IMR-90 (cell line): ENCODE measurements at regions not wholly inside any gene's neighbourhood (a gene's known extent, or its start where the extent isn't known, plus 50 kb on each side); places are given as distances from the start of the nearest gene placed in this dataset.

Source experiments
- ATAC-seq: fragments of 200-7000 bp; cut with Tn5 transposase; 2 replicates; pipeline ENCODE4 v1.9.1; 2020; ENCODE audit warnings: low read depth, mild to moderate bottlenecking, moderate library complexity
- BruUV-seq: library from RNA; stranded (reverse); fragments of 400-500 nt; replicated peaks from 2 replicates; lab custom pipeline; 2021; lab: Mats Ljungman, UMichigan
- CTCF ChIA-PET: fragments of 300-600 bp; formaldehyde crosslinking; extraction: SDS; loops from one replicate; lab custom pipeline; 2021; ENCODE audit warnings: antibody characterized with exemption; lab: Yijun Ruan, JAX
- POLR2A ChIA-PET: fragments of 300-600 bp; sonication (Branson Sonifier 250); formaldehyde crosslinking; loops from one replicate; lab custom pipeline; 2022; ENCODE audit warnings: antibody characterized with exemption; ENCODE audit not compliant: unreplicated experiment; lab: Charles Lee
- DNase-seq: peaks from one replicate; pipeline ENCODE4 v3.0.0; 2013
- H2AFZ ChIP-seq: replicated peaks from 2 replicates; pipeline ENCODE3; 2013; ENCODE audit warnings: low read length, mild to moderate bottlenecking; ENCODE audit not compliant: poor library complexity
- H2AK5ac ChIP-seq: 2 replicates; pipeline ENCODE4 v1.6.1; 2013; ENCODE audit warnings: low read depth, low read length, inconsistent platforms
- H2AK9ac ChIP-seq: replicated peaks from 2 replicates; pipeline ENCODE3; 2013; ENCODE audit warnings: mild to moderate bottlenecking, low read depth, low read length, moderate library complexity; ENCODE audit not compliant: poor library complexity
- H2BK120ac ChIP-seq: 2 replicates; pipeline ENCODE4 v1.6.1; 2013; ENCODE audit warnings: low read depth, low read length, inconsistent platforms
- H2BK15ac ChIP-seq: 3 replicates; pipeline ENCODE4 v1.6.1; 2013; ENCODE audit warnings: low read depth, low read length, inconsistent platforms
- H2BK20ac ChIP-seq: 2 replicates; pipeline ENCODE4 v1.6.1; 2013; ENCODE audit warnings: low read depth, mild to moderate bottlenecking, inconsistent platforms, low read length, moderate library complexity
- H2BK5ac ChIP-seq: 2 replicates; pipeline ENCODE4 v1.6.1; 2013; ENCODE audit warnings: mild to moderate bottlenecking, low read depth, low read length, inconsistent platforms; ENCODE audit not compliant: poor library complexity, severe bottlenecking
- H3K14ac ChIP-seq: replicated peaks from 2 replicates; pipeline ENCODE4 v1.6.1; 2013; ENCODE audit warnings: low read depth, low read length, inconsistent platforms
- H3K18ac ChIP-seq: 2 replicates; pipeline ENCODE4 v1.6.1; 2013; ENCODE audit warnings: low read depth, low read length, control low read depth
- H3K23ac ChIP-seq: 2 replicates; pipeline ENCODE4 v1.6.1; 2013; ENCODE audit warnings: low read depth, low read length, inconsistent platforms
- H3K27ac ChIP-seq: 2 replicates; pipeline ENCODE4 v1.5.1; 2013; ENCODE audit warnings: mild to moderate bottlenecking, control low read depth, low read length; ENCODE audit not compliant: insufficient read depth
- H3K27me3 ChIP-seq: 2 replicates; pipeline ENCODE4 v1.6.1; 2013; ENCODE audit warnings: low read length; ENCODE audit not compliant: control insufficient read depth, insufficient read depth
- H3K36me3 ChIP-seq: 2 replicates; pipeline ENCODE4 v1.6.1; 2013; ENCODE audit warnings: low read length, mixed read lengths; ENCODE audit not compliant: control insufficient read depth, insufficient read depth
- H3K4ac ChIP-seq: 2 replicates; pipeline ENCODE4 v1.6.1; 2013; ENCODE audit warnings: low read depth, low read length, inconsistent platforms
- H3K4me1 ChIP-seq: 2 replicates; pipeline ENCODE4 v1.6.1; 2013; ENCODE audit warnings: low read length, mixed read lengths; ENCODE audit not compliant: control insufficient read depth, insufficient read depth
- H3K4me2 ChIP-seq: 2 replicates; pipeline ENCODE4 v1.6.1; 2013; ENCODE audit warnings: low read depth, mild to moderate bottlenecking, control low read depth, low read length, moderate library complexity
- H3K4me3 ChIP-seq: 2 replicates; pipeline ENCODE4 v1.5.1; 2013; ENCODE audit warnings: low read depth, mild to moderate bottlenecking, control low read depth, low read length, moderate library complexity; ENCODE audit not compliant: insufficient read depth
- H3K56ac ChIP-seq: 2 replicates; pipeline ENCODE4 v1.6.1; 2013; ENCODE audit warnings: low read length, inconsistent platforms; ENCODE audit not compliant: insufficient read depth; ENCODE audit errors: extremely low read depth
- H3K79me1 ChIP-seq, 2 experiments: 2 replicates each; pipeline ENCODE4 v1.6.1; 2013; ENCODE audit warnings: low read length in 2 of 2, inconsistent platforms in 1 of 2, low read depth in 1 of 2
- H3K9ac ChIP-seq: 2 replicates; pipeline ENCODE4 v1.6.1; 2013; ENCODE audit warnings: low read depth, low read length, control low read depth
- H3K9me1 ChIP-seq: 2 replicates; pipeline ENCODE4 v1.6.1; 2013; ENCODE audit warnings: low read length, inconsistent platforms; ENCODE audit not compliant: insufficient read depth
- H3K9me3 ChIP-seq: 2 replicates; pipeline ENCODE4 v1.6.1; 2013; ENCODE audit warnings: low read length; ENCODE audit not compliant: control insufficient read depth, insufficient read depth
- H4K20me1 ChIP-seq: 2 replicates; pipeline ENCODE4 v1.6.1; 2013; ENCODE audit warnings: low read length, inconsistent platforms; ENCODE audit not compliant: insufficient read depth
- H4K5ac ChIP-seq: 2 replicates; pipeline ENCODE4 v1.6.1; 2013; ENCODE audit warnings: mild to moderate bottlenecking, low read depth, low read length, control low read depth
- H4K8ac ChIP-seq, 2 experiments: 2 replicates each; pipeline ENCODE4 v1.6.1; 2013; ENCODE audit warnings: low read depth in 2 of 2, low read length in 2 of 2, control low read depth in 1 of 2, inconsistent platforms in 1 of 2
- H4K91ac ChIP-seq: 2 replicates; pipeline ENCODE4 v1.6.1; 2013; ENCODE audit warnings: low read depth, low read length, inconsistent platforms; ENCODE audit not compliant: insufficient read depth
- BHLHE40 ChIP-seq: fragments of 150-350 bp; IDR thresholded peaks from 2 replicates; pipeline ENCODE4 v1.6.1; 2016; ENCODE audit warnings: mild to moderate bottlenecking, low read depth, low read length
- CEBPB ChIP-seq: IDR thresholded peaks from 2 replicates; pipeline ENCODE4 v1.6.1; 2012; ENCODE audit warnings: low read depth, low read length, improper control_type of control experiment
- CHD1 ChIP-seq: IDR thresholded peaks from 2 replicates; pipeline ENCODE4 v1.6.1; 2012; ENCODE audit warnings: low read depth, low read length, improper control_type of control experiment
- FOS ChIP-seq: fragments of 150-350 bp; IDR thresholded peaks from 2 replicates; pipeline ENCODE4 v1.6.1; 2016; ENCODE audit warnings: low read depth, low read length
- MAFK ChIP-seq: IDR thresholded peaks from 2 replicates; pipeline ENCODE4 v1.6.1; 2012; ENCODE audit warnings: low read depth, low read length, improper control_type of control experiment
- NFE2L2 ChIP-seq: fragments of 150-350 bp; IDR thresholded peaks from 2 replicates; pipeline ENCODE4 v1.6.1; 2016; ENCODE audit warnings: low read depth, mild to moderate bottlenecking, low read length
- POLR2A ChIP-seq: IDR thresholded peaks from 2 replicates; pipeline ENCODE4 v1.6.1; 2012; ENCODE audit warnings: mild to moderate bottlenecking, low read depth, low read length
- RAD21 ChIP-seq: IDR thresholded peaks from 2 replicates; pipeline ENCODE4 v1.6.1; 2012; ENCODE audit warnings: low read length, improper control_type of control experiment
- RCOR1 ChIP-seq: IDR thresholded peaks from 2 replicates; pipeline ENCODE4 v1.6.1; 2012; ENCODE audit warnings: mild to moderate bottlenecking, low read length, improper control_type of control experiment; ENCODE audit not compliant: insufficient replicate concordance
- RFX5 ChIP-seq: IDR thresholded peaks from 2 replicates; pipeline ENCODE4 v1.8.0; 2012; ENCODE audit warnings: low read depth, mild to moderate bottlenecking, low read length, moderate library complexity
- SMC3 ChIP-seq: fragments of 150-350 bp; IDR thresholded peaks from 2 replicates; pipeline ENCODE4 v1.6.1; 2016; ENCODE audit warnings: low read depth, mild to moderate bottlenecking, antibody characterized with exemption, low read length, moderate library complexity
- USF2 ChIP-seq: fragments of 150-350 bp; IDR thresholded peaks from 2 replicates; pipeline ENCODE4 v1.6.1; 2017; ENCODE audit warnings: mild to moderate bottlenecking, antibody characterized with exemption, low read length, low read depth
- WGBS, 2 experiments: methylation state at CpG; one replicate each; pipeline versions ENCODE4 v1.1.5 to v1.1.7; 2013; ENCODE audit warnings: missing lambda C conversion rate in 2 of 2; ENCODE audit not compliant: insufficient read length in 1 of 2; ENCODE audit errors: extremely low coverage in 2 of 2; 5-methylcytosine and 5-hydroxymethylcytosine counted together
- dilution Hi-C: fragments of 300-500 bp; cut with HindIII; formaldehyde crosslinking; loops from one replicate; pipeline ENCODE4 v1.14.3; 2018; ENCODE audit warnings: low sequenced_read_pairs; ENCODE audit not compliant: unreplicated experiment
- in situ Hi-C: fragments of 300-500 bp; cut with MboI; formaldehyde crosslinking; loops from 3 replicates; pipeline ENCODE4 v1.14.3; 2019; ENCODE audit warnings: low sequenced_read_pairs, inconsistent platforms, mixed read lengths
- intact Hi-C: fragments of 100-400 bp; cut with micrococcal nuclease; formaldehyde crosslinking; loops from 2 replicates; pipeline ENCODE4 v1.10.0; 2022
- TF ChIP-seq, protein P1 (sequence below): fragments of 150-350 bp; IDR thresholded peaks from 2 replicates; pipeline ENCODE4 v1.6.1; 2016; ENCODE audit warnings: low read depth, mild to moderate bottlenecking, low read length, moderate library complexity, borderline replicate concordance
- TF ChIP-seq, protein P2 (sequence below): conservative IDR thresholded peaks from 2 replicates; pipeline ENCODE4 v1.5.1; 2012; ENCODE audit warnings: mild to moderate bottlenecking, low read depth, low read length, improper control_type of control experiment

- Histone ChIP-seq H2AK9ac (no peak overlapping the region), H3K27me3 (no peaks in the 10 kb centered on the region), H3K9me1 (no peaks in the 10 kb centered on the region), H3K9me3 (no peaks in the 10 kb centered on the region), H2AFZ (no peak overlapping the region), H2AK5ac (no peak overlapping the region), H3K9ac (no peak overlapping the region), H3K4me3 (no peak overlapping the region), H3K18ac (no peak overlapping the region), H3K56ac (no peak overlapping the region), H3K23ac (no peak overlapping the region), H2BK20ac (no peak overlapping the region), H4K20me1 (no peaks in the 10 kb centered on the region), H2BK120ac (no peak overlapping the region), H2BK15ac (no peak overlapping the region), H3K14ac (no peak overlapping the region), H3K27ac (no peak overlapping the region), H4K8ac (no peak overlapping the region), H3K4me1 (no peaks in the 10 kb centered on the region), H4K91ac (no peak overlapping the region), H2BK5ac (no peak overlapping the region), H3K4me2 (no peak overlapping the region), H3K36me3 (no peaks in the 10 kb centered on the region), H3K79me1 (no peaks in the 10 kb centered on the region), H3K4ac (no peak overlapping the region), H4K5ac (no peak overlapping the region)
- ChIA-PET POLR2A (no interaction called here), CTCF (no interaction called here)
- no peak for ATAC-seq
- in situ Hi-C loops (no loop called here), intact Hi-C loops (loop anchor here (5.0 kb wide), 1 partner anchor 599 kb away; no protein-coding TSS in a partner anchor), dilution Hi-C loops (no loop called here)
- WGBS, 2 experiments, result 92% methylated on average over 2 of the region's 4 CpGs; no CpG with 5 or more reads in 1 of the 2 experiments
- no peak for DNase-seq
- TF ChIP-seq, protein P1, sequence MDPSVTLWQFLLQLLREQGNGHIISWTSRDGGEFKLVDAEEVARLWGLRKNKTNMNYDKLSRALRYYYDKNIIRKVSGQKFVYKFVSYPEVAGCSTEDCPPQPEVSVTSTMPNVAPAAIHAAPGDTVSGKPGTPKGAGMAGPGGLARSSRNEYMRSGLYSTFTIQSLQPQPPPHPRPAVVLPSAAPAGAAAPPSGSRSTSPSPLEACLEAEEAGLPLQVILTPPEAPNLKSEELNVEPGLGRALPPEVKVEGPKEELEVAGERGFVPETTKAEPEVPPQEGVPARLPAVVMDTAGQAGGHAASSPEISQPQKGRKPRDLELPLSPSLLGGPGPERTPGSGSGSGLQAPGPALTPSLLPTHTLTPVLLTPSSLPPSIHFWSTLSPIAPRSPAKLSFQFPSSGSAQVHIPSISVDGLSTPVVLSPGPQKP, result no peak
- TF ChIP-seq BHLHE40, result no peak
- TF ChIP-seq CHD1, result no peak
- no peak for TF ChIP-seq RFX5
- no peak for TF ChIP-seq RCOR1
- no peak for TF ChIP-seq RAD21
- no peak for TF ChIP-seq MAFK
- TF ChIP-seq CEBPB, result no peak
- no peak for TF ChIP-seq NFE2L2
- TF ChIP-seq, protein P2, sequence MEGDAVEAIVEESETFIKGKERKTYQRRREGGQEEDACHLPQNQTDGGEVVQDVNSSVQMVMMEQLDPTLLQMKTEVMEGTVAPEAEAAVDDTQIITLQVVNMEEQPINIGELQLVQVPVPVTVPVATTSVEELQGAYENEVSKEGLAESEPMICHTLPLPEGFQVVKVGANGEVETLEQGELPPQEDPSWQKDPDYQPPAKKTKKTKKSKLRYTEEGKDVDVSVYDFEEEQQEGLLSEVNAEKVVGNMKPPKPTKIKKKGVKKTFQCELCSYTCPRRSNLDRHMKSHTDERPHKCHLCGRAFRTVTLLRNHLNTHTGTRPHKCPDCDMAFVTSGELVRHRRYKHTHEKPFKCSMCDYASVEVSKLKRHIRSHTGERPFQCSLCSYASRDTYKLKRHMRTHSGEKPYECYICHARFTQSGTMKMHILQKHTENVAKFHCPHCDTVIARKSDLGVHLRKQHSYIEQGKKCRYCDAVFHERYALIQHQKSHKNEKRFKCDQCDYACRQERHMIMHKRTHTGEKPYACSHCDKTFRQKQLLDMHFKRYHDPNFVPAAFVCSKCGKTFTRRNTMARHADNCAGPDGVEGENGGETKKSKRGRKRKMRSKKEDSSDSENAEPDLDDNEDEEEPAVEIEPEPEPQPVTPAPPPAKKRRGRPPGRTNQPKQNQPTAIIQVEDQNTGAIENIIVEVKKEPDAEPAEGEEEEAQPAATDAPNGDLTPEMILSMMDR, result no peak
- TF ChIP-seq POLR2A, result no peak
- TF ChIP-seq SMC3, result no peak
- no peak for TF ChIP-seq FOS
- TF ChIP-seq USF2, result no peak
- no TSS peak for BruUV-seq
Measured at GRCh38 chr4:184921456-184921855, 95.7 kb upstream of the ACSL1 start.
